Natural killer cell (primary cell): ENCODE measurements at regions not wholly inside any gene's neighbourhood (a gene's known extent, or its start where the extent isn't known, plus 50 kb on each side); places are given as distances from the start of the nearest gene placed in this dataset.

Experiments
- ATAC-seq, 3 donors: fragments of 150-1000 bp in 2 of 3; fragments of 200-7000 bp in 1 of 3; cut with Tn5 transposase; 1 replicate in 1 of 3; 2 replicates in 2 of 3; pipeline ENCODE4 v1.10.0; 2021; ENCODE audit warnings: mild to moderate bottlenecking in 2 of 3, moderate library complexity in 2 of 3
- DNase-seq, 2 donors: peaks; one replicate each; pipeline versions ENCODE4 v3.0.0 to v3.0.0-alpha.2; 2013 to 2021; ENCODE audit warnings: mixed read lengths in 1 of 2
- H3K27ac ChIP-seq: one replicate; pipeline ENCODE4 v1.5.1; 2013; ENCODE audit warnings: mild to moderate bottlenecking, low read length
- H3K27me3 ChIP-seq: one replicate; pipeline ENCODE4 v1.6.1; 2013; ENCODE audit warnings: low read length; ENCODE audit not compliant: control insufficient read depth, insufficient read depth
- H3K36me3 ChIP-seq: one replicate; pipeline ENCODE4 v1.6.1; 2013; ENCODE audit warnings: low read length; ENCODE audit not compliant: control insufficient read depth, insufficient read depth
- H3K4me1 ChIP-seq: one replicate; pipeline ENCODE4 v1.6.1; 2013; ENCODE audit warnings: low read length; ENCODE audit not compliant: control insufficient read depth, insufficient read depth
- H3K4me3 ChIP-seq: one replicate; pipeline ENCODE4 v1.5.1; 2013; ENCODE audit warnings: low read length
- H3K9me3 ChIP-seq: one replicate; pipeline ENCODE4 v1.6.1; 2013; ENCODE audit warnings: low read length; ENCODE audit not compliant: control insufficient read depth, insufficient read depth
- H3K27ac Mint-ChIP-seq, 2 donors: one replicate each; pipeline ENCODE4 v1.8.0; 2022; ENCODE audit warnings: mild to moderate bottlenecking in 2 of 2, mixed read lengths in 2 of 2, moderate library complexity in 1 of 2
- H3K27me3 Mint-ChIP-seq, 2 donors: one replicate each; pipeline ENCODE4 v1.8.0; 2022; ENCODE audit warnings: low read depth in 2 of 2, mixed read lengths in 2 of 2
- H3K36me3 Mint-ChIP-seq: one replicate; pipeline ENCODE4 v1.8.0; 2022; ENCODE audit warnings: mixed read lengths
- H3K4me1 Mint-ChIP-seq, 2 donors: one replicate each; pipeline ENCODE4 v1.8.0; 2022; ENCODE audit warnings: mixed read lengths in 2 of 2
- H3K4me3 Mint-ChIP-seq: one replicate; pipeline ENCODE4 v1.8.0; 2022; ENCODE audit warnings: mild to moderate bottlenecking, moderate library complexity, mixed read lengths
- H3K9me3 Mint-ChIP-seq, 2 donors: one replicate each; pipeline ENCODE4 v1.8.0; 2022; ENCODE audit warnings: mixed read lengths in 2 of 2
- WGBS: methylation state at CpG from one replicate; pipeline ENCODE4 v1.1.7; 2013; ENCODE audit warnings: missing lambda C conversion rate; ENCODE audit not compliant: insufficient coverage; 5-methylcytosine and 5-hydroxymethylcytosine counted together
- intact Hi-C: fragments of 100-400 bp; cut with micrococcal nuclease; formaldehyde crosslinking; loops from one replicate; pipeline ENCODE4 v1.14.2; 2022
- TF ChIP-seq, protein P1 (sequence below): fragments of 200-600 bp; IDR thresholded peaks from one replicate; pipeline ENCODE4 v1.8.0; 2022; ENCODE audit warnings: antibody characterized with exemption

GRCh38 chr2:129777762-129778583 lies 201.5 kb upstream of the RAB6C start:
- Histone ChIP-seq H3K27ac (no peak overlapping the region), H3K4me1 (no peaks in the 10 kb centered on the region), H3K36me3 (no peaks in the 10 kb centered on the region), H3K4me3 (no peak overlapping the region), H3K27me3 (no peaks in the 10 kb centered on the region), H3K9me3 (no peaks in the 10 kb centered on the region)
- Mint-ChIP-seq H3K4me3 (no peak overlapping the region), H3K9me3 (no peaks in the 10 kb centered on the region), H3K27ac (no peak overlapping the region), H3K36me3 (no peaks in the 10 kb centered on the region), H3K27me3 (peaks cover 0 to 3% of the 10 kb centered on the region in 2 donors), H3K4me1 (no peaks in the 10 kb centered on the region)
- DNase-seq (no peak), ATAC-seq (no peak)
- intact Hi-C loops = no loop called here
- WGBS = 93% methylated on average over 9 of the region's 9 CpGs
- TF ChIP-seq, protein P1, sequence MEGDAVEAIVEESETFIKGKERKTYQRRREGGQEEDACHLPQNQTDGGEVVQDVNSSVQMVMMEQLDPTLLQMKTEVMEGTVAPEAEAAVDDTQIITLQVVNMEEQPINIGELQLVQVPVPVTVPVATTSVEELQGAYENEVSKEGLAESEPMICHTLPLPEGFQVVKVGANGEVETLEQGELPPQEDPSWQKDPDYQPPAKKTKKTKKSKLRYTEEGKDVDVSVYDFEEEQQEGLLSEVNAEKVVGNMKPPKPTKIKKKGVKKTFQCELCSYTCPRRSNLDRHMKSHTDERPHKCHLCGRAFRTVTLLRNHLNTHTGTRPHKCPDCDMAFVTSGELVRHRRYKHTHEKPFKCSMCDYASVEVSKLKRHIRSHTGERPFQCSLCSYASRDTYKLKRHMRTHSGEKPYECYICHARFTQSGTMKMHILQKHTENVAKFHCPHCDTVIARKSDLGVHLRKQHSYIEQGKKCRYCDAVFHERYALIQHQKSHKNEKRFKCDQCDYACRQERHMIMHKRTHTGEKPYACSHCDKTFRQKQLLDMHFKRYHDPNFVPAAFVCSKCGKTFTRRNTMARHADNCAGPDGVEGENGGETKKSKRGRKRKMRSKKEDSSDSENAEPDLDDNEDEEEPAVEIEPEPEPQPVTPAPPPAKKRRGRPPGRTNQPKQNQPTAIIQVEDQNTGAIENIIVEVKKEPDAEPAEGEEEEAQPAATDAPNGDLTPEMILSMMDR = no peak

GRCh38 chr2:129778584-129778877 lies 200.9 kb upstream of the RAB6C start:
- H3K27ac Mint-ChIP-seq = no peak overlapping the region
- H3K36me3 Mint-ChIP-seq = no peaks in the 10 kb centered on the region
- DNase-seq = no peak

DNA sequence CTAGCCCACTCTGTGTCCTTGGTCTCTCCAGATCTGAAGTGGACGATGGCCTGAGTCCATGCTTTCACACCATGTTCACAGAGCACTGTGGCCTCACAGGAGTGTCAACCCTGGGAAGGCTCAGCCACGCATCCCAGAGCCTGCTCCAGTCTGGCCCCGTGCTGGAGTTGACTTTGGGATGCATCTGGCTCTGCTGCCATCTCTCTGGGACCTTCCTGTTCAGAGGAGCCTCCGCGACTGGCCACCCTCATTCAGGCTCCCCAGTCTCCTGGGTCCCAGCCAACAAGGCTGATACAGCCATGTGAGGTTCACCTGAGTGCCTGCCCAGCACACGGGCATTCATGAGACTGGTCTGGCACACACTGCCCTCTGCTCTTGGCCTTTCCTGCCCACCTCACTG lies 199.7 kb upstream of the RAB6C start:
- 88% methylated on average over 6 of the region's 6 CpGs for WGBS
- intact Hi-C loops = no loop called here

More at GRCh38 chr2:129778584-129778877, 200.9 kb upstream of the RAB6C start:
- intact Hi-C loops = no loop called here
- Histone ChIP-seq H3K27me3 (no peaks in the 10 kb centered on the region), H3K36me3 (no peaks in the 10 kb centered on the region), H3K9me3 (no peaks in the 10 kb centered on the region), H3K4me3 (no peak overlapping the region), H3K27ac (no peak overlapping the region), H3K4me1 (no peaks in the 10 kb centered on the region)
- no peaks in the 10 kb centered on the region for H3K4me1 Mint-ChIP-seq
- no peak for ATAC-seq
- peaks cover 0 to 3% of the 10 kb centered on the region in 2 donors for H3K27me3 Mint-ChIP-seq
- H3K4me3 Mint-ChIP-seq = no peak overlapping the region
- no peaks in the 10 kb centered on the region for H3K9me3 Mint-ChIP-seq
- TF ChIP-seq, protein P1 = no peak
- 86% methylated on average over 8 of the region's 8 CpGs for WGBS

More for the DNA sequence above, 199.7 kb upstream of the RAB6C start:
- no peaks in the 10 kb centered on the region for H3K36me3 Mint-ChIP-seq
- no peak for DNase-seq
- no peaks in the 10 kb centered on the region for H3K4me1 Mint-ChIP-seq
- H3K9me3 Mint-ChIP-seq = no peaks in the 10 kb centered on the region
- no peaks in the 10 kb centered on the region for H3K27me3 ChIP-seq
- no peaks in the 10 kb centered on the region for H3K36me3 ChIP-seq
- no peak overlapping the region for H3K27ac Mint-ChIP-seq
- H3K9me3 ChIP-seq = no peaks in the 10 kb centered on the region
- no peak overlapping the region for H3K4me3 ChIP-seq
- no peak for ATAC-seq
- TF ChIP-seq, protein P1 = no peak
- H3K4me1 ChIP-seq = no peaks in the 10 kb centered on the region
- H3K4me3 Mint-ChIP-seq = no peak overlapping the region
- peaks cover 0 to 3% of the 10 kb centered on the region in 2 donors for H3K27me3 Mint-ChIP-seq
- H3K27ac ChIP-seq = no peak overlapping the region
